Hippocampal formation (tissue), 2 donors: ENCODE measurements at regions not wholly inside any gene's neighbourhood (a gene's known extent, or its start where the extent isn't known, plus 50 kb on each side); places are given as distances from the start of the nearest gene placed in this dataset.

Experiments used
- DNase-seq, 2 donors: peaks; one replicate each; lab custom pipeline; 2025; lab: John Stamatoyannopoulos, UW

DNA sequence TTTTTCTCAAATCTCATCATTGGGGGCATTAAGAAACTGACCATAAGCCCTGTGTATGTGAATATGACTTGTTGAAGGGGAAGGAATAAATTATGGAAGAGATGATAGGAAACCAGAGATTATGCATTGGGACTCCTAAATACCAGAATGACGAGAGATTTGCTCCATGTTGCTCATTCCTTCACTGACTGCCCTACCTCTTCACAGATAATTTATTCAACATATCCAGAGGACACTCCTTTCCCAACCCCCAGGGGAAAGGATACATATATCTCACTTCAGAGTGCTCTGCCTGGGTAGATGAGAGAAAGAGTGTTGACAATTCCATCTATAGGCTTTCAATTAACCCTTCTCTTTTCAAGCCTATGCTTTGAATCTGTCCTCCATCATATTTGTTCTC, 145.3 kb upstream of the RHOBTB1 start:
- no peak for DNase-seq

DNA sequence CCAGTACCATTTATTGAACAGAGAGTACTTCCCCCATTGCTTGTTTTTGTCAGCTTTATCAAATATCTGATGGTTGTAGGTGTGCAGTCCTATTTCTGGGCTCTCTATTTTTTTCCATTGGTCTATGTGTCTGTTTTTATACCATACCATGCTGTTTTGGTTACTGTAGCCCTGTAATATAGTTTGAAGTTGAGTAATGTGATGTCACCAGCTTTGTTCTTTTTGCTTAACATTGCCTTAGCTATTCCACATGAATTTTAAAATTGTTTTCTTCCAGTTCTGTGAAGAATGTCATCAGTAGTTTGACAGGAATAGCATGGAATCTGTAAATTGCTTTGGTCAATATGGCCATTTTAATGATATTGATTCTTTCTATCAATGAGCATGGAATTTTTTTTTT, 140.5 kb upstream of the RHOBTB1 start:
- DNase-seq: no peak

DNA sequence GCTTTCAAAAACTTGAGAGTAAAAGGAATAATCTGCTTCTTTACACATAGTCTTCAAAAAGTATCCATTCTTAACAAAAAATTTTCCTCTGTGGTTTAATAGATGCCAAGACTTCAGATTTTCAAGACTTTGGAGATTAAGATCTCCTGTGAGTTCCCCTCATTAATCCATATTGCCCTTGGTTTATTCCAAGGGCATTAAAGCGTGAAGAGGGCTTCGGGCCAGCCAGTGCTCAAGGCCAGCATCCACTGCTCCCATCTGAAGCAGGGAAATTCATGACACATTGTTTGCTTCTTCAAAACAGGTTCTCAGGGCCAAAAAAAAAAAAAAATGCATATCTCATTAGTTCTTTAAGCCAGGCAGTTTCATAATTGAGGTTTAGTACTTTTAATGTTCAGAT, 137.3 kb upstream of the RHOBTB1 start:
- DNase-seq: no peak

DNA sequence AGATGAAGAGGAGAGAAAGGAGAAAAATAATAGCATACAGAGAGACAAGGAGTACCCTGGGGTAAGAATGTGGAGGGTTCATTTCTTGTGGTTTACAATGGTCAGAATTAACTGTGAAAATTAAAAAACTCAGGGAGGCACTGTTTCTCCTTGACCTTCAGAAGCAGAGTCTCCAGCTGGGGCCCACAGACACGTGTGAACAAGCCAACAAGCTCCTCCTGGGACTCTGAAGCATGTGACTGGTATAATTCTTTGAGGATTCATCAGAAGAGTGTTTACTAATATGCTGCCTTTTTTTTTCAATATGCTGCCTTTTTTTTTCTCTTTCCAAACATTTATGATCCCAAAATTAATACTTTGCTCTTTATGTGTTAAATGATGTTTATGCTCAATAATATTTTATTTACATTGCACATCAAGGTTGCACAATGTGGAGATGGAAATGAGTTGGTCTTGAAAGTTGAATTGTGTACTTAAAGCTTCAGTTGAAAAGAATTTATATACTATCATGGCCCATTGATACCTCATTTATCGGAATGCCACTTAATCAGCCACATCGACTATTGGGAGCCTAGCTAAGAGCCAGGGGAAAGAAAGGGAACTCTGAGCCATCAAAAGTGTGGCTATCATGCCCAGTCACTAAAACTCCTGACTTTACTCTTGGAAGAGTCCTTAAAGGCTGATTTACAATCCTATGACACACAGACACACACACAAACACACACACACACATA, 134.7 kb upstream of the RHOBTB1 start:
- no peak for DNase-seq

DNA sequence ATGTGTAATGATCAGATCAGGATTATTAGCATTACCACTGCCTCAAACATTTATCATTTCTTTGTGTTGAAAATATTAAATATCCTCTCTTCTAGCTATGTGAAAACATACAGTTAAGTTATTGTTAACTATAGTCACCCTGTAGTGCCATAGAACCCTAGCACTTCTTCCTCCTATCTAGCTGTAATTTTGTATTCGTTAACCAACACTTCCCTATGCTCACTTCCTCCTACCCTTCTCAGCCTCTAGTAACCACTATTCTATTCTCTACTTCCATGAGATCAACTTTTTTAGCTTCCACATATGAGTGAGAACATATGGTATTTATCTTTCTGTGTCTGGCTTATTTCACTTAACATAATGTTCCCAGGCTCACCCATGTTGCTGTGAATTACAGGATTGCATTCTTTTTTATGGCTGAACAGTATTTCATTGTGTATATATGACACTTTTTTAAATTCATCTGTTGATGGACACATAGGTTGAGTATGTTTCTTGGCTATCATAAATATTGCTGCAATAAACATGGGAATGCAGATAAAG, 132.7 kb upstream of the RHOBTB1 start:
- DNase-seq: no peak

DNA sequence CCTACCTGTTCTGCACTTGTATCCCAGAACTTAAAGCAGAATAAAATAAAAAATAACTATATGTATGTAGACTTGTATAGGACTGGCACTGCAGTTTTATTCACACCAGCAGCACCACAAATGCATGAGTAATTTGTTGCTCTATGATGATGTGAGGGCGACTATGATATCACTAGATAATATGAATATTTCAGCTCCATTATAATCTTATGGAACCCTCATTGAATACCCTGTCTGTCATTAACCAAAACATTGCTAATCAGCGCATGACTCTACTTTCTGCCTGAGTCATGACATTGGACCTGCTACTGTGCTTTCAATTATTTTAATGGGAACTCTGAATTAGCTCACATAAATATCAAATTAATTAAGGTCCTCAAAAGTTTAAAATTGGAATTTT, 129.4 kb upstream of the RHOBTB1 start:
- no peak for DNase-seq

DNA sequence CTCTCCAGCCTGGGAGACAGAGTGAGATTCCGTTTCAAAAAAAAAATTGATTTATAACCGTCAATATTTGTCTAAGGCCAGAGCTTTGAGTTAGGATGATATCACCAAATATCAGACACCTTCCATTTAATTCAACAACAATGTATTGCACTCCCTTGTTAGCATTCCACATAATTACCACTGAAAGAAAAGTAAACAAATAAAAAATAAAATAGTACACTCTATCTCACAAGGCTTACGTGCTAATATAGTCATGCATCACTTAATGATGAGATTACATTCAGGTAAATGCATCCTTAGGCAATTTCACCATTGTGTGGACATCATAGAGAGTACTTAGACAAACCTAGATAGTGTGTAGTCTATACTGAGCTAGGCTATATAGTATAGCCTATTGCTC, 127.6 kb upstream of the RHOBTB1 start:
- no peak for DNase-seq

DNA sequence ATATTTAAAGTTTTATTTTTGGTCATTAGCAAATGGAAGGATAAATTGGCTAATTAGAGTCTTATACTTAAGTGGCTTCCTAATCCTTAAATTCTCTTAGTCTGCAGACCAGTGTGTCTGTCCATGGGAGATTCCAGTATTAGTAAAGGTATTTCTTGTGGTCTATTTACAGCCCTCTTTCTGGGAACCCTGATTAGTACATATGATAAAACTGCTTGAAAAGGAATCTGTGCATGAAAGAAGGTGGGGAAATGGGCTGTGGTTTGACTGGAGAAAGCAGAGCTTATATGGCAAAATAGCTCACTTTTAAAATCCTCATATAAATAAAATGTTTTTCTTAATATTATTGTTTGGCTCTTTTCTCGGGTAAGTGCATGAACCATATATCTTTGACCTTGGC, 124.5 kb upstream of the RHOBTB1 start:
- DNase-seq: no peak

DNA sequence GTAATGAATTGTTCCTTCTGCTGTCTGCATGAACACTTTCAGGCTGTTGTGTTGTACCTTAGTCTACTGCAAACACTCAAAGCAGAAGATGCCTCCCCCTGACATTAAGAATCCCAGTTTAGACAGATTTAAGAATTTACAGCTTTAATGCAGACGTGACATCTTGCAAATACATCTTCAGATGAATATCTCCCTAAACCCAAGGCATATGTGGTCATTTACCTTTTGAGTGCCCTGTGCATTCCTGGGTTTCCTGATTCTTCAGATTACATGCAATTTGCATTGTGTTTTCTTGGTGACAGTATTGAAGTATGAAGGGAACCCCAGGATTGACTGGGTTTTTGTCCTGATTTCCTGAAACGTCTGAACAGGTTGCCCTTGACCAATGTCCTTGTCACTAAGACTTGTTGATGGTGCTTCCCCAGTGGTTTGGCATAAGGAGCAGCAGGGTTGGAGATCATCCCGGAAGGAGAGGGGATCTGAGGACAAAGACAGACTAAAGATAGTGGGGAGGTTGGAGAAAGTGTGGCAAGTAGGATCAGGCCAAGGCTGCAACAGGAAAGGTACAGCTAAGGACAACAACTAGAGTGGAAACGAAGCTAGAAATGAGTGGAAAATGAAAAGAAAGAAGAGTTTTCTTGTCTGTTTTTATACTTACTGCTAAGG, 123.8 kb upstream of the RHOBTB1 start:
- no peak for DNase-seq

DNA sequence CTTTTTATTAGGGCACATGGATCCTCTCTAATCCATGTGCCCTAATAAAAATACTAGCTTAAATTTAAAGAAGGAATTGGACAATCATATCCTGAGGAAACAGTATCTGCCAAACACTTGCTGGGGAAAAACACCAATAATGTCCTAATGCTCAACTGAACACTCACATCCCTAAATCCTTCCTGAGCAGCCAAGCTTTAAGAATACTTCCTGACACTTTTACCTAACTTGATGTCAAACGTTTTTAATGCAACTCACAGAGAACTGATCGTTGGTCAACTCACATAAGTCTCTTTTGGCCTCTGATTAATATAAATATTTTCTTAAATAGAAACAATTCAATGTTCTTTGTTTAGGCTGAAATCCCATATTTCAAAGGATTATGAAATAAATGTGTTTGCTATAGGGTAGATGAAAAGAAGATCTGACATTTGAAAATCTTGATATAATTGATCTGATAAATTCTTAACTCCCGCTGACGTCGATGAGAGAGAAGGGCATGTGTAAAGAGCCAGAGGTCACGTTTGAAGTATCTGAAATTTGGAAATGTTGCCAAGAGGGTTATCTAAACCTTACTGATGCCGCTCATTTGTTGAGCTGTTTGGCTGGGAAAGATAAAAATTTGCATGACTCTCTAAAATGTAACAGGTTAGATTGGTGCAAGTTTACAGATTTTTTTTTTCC, 122.8 kb upstream of the RHOBTB1 start:
- no peak for DNase-seq

DNA sequence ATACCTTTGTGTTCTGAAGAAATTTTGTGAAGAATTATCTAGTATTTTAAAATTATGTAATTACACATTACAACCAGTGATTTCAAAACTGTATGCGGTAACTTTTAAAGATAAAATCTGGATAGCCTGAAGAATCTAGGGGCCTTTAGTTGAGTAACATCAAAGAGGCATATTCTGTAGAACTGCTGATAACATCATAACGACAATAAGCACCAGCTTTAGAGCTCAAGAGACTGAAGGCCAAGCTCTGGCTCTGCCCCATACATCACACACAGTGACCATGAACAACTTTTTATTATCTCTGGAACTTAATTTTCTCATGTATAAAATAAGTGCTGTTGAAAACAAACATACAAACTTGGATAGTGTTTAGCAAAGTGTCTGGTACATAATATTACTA, 121.1 kb upstream of the RHOBTB1 start:
- DNase-seq: no peak

DNA sequence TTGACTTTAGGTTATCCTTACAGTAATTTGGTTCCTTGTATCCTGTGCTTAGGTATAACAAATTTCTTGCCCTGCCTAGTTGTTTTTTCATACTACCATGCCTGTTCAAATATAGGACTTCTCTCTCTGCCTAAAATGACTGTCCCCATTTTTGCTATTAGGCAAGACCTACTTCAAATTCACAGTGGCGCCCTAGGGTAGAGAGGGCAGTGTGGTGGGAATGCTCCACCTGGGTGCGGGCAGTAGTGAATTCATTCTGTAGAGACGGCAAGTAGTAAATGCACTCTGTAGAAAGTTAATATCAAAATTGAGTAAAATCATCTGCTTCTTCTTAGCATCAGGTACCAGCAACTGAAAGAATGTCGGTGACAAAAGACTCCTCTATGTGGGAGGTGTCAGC, 120.4 kb upstream of the RHOBTB1 start:
- DNase-seq: no peak

DNA sequence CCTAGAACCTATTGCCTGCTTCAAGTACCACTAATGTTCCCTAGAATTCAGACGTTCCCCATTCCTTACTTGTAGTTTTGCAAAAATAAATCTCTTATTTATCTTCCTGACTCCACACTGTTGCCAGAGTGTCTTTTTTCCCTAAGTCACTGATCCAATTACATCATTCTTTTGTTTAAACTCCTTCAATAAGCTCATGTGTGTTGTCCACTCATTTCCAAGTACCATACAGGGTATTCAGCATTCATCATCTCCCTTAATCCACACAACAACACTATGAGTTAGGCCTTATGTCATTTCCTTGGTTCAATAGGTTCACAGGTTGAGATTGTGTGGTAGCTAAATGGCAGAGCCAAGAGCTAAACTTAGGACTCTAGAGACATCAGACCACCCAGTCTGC, 119.9 kb upstream of the RHOBTB1 start:
- no peak for DNase-seq

DNA sequence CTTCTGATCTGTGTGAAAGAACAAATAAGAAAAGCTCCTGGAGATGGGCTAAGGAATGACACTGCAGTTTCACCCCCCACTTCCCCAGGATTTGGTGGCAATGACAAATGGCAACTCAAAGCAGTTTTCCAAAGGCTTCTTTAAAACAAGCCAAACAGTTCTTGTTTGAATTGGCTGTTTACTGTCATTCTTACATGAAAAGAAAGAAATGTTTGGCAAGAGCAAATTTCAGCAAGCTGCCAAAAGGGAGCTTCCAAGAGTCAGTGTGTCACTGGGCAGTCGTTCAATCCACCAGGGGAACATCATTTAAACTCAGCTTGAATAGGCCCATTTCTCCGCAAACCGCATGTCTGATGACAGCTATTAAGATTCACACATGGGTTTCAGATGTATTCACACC, 119.0 kb upstream of the RHOBTB1 start:
- DNase-seq: peak; percentile 32 to 55

DNA sequence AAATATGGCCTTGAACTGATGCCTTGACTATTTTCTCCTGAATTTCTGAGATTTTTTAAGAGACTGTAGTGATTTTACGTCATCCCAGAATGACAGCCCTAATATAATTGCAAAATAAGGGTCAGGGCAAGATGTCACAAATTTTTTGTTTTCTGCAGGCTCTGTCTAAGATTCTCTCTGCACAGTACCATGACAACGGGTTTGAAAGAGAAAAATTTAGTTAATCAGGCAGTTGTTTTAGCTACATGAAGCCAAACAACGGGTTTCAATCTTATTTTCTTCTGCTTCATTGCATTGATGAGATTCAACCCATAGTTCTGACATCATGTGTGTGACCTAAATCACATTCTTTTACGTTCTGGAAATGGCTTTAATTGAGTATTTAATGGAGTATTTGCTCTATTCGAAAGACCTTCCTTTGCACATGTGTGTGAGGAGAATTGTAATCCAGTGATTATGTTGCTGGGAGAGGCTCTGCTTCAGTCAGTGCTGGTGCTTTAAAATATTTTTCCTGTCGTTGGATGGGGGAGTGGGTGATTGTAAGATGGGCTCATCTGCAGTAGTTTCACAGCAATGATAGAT, 118.0 kb upstream of the RHOBTB1 start:
- DNase-seq: no peak

DNA sequence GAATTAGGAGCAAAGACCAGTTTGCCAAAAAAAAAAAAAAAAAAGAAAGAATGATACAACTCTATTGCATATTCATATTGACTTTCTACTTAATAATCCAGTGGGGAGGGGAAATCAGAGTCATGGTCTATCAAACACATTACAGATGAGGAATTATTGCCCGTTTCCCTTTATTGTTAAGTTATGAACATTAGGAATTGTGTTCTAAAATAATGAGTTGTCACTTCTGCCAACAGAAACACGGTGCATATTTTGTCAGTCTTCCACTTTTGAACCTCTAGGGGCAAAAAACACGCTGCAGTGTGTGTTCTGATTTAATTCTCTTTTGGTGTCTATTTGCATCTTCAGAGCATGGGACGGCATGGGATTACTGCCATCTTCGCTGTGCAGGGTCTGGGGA, 115.7 kb upstream of the RHOBTB1 start:
- no peak for DNase-seq

DNA sequence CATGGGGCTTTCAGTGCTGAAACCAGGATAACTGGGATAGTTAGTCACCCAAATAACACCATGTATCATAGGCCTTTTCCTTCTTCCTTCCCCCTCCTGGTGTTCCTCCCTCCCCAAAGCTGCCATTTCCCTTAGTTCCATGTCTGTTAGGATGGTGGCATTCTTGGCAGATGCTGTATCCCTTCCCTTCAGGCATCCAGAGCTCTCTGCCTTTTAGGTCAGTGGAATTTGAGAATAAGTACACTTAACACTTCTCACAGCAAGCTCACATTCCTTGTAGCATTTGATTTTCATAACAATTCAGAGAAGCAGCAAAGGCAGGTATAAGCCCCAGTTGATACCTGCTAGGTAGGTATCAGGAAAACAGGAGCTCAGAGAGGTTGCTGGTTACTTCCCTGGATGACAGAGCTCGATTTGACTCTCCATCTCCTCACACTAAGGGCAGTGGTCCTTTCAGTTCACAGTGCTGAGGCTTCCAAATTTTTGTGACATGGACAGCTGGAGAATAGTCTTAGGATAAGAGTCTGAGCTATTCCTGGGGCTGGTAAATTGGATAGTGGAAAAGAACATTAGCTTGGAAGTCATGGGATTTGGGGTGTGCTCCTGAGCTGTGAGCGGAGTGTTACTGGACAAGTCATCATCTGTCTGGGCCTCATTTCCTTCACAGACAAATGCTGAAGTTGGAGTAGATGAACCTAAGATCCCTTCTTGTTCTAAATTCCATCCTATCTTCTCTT, 108.7 kb upstream of the RHOBTB1 start:
- DNase-seq: no peak

DNA sequence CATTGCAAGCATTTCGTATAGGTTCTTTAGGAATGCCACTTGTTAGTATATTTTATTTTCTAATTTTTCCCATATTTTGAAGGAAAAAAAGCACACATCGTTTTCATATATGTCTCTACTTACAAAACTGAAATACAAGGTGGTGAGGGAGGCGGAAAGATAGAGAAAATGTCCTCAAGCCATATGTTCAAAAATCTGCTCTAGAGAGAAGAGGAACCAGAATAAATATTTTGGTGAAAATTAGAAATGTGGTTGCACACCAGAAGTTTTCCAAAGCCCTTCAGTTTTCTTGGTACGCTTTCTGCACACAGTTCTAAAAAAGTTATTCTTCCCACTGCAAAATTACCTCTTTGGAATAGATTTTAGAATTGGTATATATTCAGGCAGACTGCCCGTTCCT, 107.4 kb upstream of the RHOBTB1 start:
- peak in 1 of 2 donors; percentile 50 for DNase-seq

DNA sequence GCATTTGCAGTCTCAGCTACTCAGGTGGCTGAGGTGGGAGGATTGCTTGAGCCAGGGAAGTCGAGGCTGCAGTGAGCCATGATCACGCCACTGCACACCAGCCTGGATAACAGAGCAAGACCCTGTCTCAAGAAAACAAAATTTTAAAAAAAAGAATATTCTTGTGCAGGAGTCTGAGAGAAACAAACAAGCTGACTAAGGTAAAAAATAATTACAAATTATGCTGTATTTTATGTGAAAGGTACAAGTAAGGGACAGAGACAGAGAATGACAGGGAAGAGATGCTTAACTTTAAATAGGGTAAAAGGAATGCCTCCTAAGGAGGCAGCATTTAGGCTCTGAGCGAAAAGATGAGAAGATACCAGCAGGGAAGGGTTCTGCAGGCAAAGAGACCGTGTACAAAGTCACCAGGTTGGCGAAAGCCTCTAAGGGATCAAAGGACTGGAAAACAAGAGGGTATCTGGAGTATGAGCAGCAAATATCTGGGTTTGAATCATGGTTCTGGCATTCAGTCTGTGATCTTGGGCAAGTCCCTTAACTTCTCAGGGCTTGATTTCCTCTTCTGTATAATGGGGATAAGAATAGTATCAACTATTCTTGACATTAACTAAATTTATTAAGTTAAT, 106.2 kb upstream of the RHOBTB1 start:
- DNase-seq: no peak

DNA sequence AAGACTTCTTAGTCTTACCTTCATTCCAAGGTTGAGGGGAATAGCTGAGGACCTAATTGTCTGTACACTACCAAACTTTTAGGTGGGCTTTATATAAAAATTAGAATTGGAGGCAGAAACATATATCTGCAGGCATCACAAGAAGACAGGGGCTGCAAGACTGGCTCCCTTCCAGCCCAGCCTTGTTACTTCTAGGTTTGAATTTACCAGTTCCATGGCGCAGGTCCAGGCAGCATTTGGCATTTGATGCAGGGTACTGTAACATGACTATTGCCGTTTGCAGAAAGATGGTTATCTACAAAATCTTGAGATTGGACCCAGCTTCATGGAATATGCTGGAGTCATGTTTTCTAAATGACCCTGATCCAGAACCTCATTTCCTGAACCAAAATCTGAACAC, 105.4 kb upstream of the RHOBTB1 start:
- no peak for DNase-seq

DNA sequence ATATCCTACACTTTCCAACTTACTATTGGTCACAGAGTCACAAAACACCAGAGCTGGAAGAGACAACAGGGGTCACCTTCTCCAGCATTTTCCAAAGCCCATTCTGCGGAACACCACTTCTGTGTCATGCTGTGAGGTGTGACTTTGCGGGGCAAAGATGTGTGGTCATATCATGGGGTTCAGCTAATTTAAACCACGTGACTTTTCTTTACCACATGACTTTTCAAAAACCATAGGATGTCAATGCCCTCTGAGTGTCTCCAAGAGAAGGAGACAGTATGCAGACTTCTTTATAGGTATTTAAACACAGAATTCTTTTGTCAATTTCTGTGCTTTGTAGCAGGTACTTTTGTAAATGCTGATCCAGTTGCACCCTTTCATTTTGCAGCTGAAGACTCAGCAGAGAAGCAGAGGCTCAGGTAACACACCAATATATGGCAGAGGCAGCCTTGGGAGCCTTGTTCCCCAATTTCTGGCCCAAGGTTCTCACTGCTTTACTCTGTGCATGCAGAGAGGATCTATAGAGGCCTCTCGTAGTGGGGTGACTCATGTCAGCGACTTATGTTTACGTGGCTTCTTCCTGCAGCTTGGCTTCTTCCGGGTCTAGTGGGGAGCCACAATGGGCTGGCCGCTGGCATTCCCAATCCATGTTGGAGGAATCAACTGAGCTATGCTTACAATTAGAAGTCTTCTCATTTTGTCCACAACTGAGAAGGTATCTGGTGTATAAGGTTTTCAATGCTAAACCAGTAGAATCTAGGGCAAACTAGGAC, 104.0 kb upstream of the RHOBTB1 start:
- DNase-seq: no peak
